Activated CD8-positive, alpha-beta T cell treated with anti-CD3 and anti-CD28 coated beads for 36 hours (primary cell): ENCODE measurements at regions not wholly inside any gene's neighbourhood (a gene's known extent, or its start where the extent isn't known, plus 50 kb on each side); places are given as distances from the start of the nearest gene placed in this dataset.
A peak's percentile ranks its signal among the peaks of the same experiment; 100 is the strongest.

Experiments used
- ATAC-seq: fragments of 200-7000 bp; cut with Tn5 transposase; one replicate; pipeline ENCODE4 v1.10.0; 2021; ENCODE audit warnings: mild to moderate bottlenecking, moderate library complexity
- CTCF ChIA-PET: fragments of 350-600 bp; sonication (Branson Sonifier 250); formaldehyde crosslinking; loops from one replicate; lab custom pipeline; 2021; ENCODE audit warnings: antibody characterized with exemption; lab: Charles Lee
- POLR2A ChIA-PET: fragments of 350-600 bp; sonication (Branson Sonifier 250); formaldehyde crosslinking; loops from one replicate; lab custom pipeline; 2021; ENCODE audit warnings: antibody characterized with exemption; lab: Charles Lee
- DNase-seq: peaks from one replicate; pipeline ENCODE4 v3.0.0-alpha.2; 2020
- H3K27ac Mint-ChIP-seq: one replicate; pipeline ENCODE4 v1.8.0; 2021; ENCODE audit warnings: mild to moderate bottlenecking, mixed read lengths
- H3K27me3 Mint-ChIP-seq: one replicate; pipeline ENCODE4 v1.8.0; 2021; ENCODE audit warnings: mixed read lengths
- H3K36me3 Mint-ChIP-seq: one replicate; pipeline ENCODE4 v1.8.0; 2021; ENCODE audit warnings: low read depth, mixed read lengths
- H3K4me1 Mint-ChIP-seq: one replicate; pipeline ENCODE4 v1.8.0; 2021; ENCODE audit warnings: low read depth, mixed read lengths
- H3K4me3 Mint-ChIP-seq: one replicate; pipeline ENCODE4 v1.8.0; 2021; ENCODE audit warnings: mild to moderate bottlenecking, moderate library complexity, mixed read lengths
- H3K9me3 Mint-ChIP-seq: one replicate; pipeline ENCODE4 v1.8.0; 2021; ENCODE audit warnings: mixed read lengths
- intact Hi-C: fragments of 100-400 bp; cut with micrococcal nuclease; formaldehyde crosslinking; loops from one replicate; pipeline ENCODE4 v1.10.0; 2022
- TF ChIP-seq, protein P1 (sequence below): fragments of 200-600 bp; IDR thresholded peaks from one replicate; pipeline ENCODE4 v1.8.0; 2022; ENCODE audit warnings: antibody characterized with exemption, mild to moderate bottlenecking

DNA sequence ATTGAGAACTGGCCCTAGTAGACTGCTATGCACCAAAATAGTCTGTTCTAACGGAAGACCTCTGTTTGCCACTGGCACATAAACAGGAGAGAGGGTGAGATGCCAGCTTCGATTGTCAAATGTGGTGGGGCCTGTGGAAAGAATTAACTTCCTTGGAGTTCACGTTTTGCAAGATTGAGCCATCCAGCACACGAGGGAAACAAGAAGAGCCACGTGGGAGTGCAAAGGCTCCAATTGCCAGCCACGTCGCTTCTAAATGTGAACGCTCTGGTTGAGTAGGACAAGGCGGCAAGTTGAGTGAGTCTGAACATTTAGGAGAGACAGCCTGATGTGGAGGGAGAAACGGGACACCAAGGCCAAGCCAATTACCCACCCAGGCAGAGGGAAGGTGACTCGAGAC, 409.1 kb downstream of the FGF9 start:
- Mint-ChIP-seq H3K27me3 (no peaks in the 10 kb centered on the region), H3K27ac (no peak overlapping the region), H3K4me1 (peaks cover 41% of the 10 kb centered on the region), H3K9me3 (no peaks in the 10 kb centered on the region), H3K36me3 (peaks cover 11% of the 10 kb centered on the region), H3K4me3 (no peak overlapping the region)
- DNase-seq (no peak), ATAC-seq (no peak)
- TF ChIP-seq, protein P1, sequence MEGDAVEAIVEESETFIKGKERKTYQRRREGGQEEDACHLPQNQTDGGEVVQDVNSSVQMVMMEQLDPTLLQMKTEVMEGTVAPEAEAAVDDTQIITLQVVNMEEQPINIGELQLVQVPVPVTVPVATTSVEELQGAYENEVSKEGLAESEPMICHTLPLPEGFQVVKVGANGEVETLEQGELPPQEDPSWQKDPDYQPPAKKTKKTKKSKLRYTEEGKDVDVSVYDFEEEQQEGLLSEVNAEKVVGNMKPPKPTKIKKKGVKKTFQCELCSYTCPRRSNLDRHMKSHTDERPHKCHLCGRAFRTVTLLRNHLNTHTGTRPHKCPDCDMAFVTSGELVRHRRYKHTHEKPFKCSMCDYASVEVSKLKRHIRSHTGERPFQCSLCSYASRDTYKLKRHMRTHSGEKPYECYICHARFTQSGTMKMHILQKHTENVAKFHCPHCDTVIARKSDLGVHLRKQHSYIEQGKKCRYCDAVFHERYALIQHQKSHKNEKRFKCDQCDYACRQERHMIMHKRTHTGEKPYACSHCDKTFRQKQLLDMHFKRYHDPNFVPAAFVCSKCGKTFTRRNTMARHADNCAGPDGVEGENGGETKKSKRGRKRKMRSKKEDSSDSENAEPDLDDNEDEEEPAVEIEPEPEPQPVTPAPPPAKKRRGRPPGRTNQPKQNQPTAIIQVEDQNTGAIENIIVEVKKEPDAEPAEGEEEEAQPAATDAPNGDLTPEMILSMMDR = no peak
- intact Hi-C loops = no loop called here
- ChIA-PET CTCF (interaction anchor here (0.7 kb wide), 1 partner anchor 10 kb away, joined by 3 read pairs; no protein-coding TSS in a partner anchor), POLR2A (no interaction called here)

DNA sequence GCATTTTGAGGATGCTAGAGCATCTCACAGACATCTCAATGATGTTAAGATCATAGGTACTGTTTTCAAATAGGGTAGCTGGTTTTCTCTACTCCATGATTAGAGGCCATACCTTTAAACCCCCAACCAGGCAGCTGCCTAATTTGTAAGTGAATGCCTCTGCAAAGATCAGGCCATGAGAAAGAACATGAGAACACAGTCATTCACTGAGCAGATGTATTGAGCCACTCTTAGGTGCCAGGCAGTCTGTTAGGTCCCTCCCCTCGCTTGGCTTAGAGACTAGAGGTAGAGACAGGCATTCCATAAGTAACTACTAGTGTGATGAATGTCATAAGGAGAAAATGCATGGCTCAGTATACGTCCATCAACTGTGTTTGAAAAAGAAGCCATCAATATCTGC, 410.0 kb downstream of the FGF9 start:
- DNase-seq = no peak
- ChIA-PET CTCF (interaction anchor here (0.7 to 1.0 kb wide), 2 partner anchors 9 to 33 kb away, joined by 3 read pairs; no protein-coding TSS in a partner anchor), POLR2A (no interaction called here)
- TF ChIP-seq, protein P1 = no peak
- peaks cover 36% of the 10 kb centered on the region for H3K4me1 Mint-ChIP-seq
- H3K36me3 Mint-ChIP-seq = peaks cover 11% of the 10 kb centered on the region
- H3K27me3 Mint-ChIP-seq = no peaks in the 10 kb centered on the region
- ATAC-seq = no peak
- H3K9me3 Mint-ChIP-seq = no peaks in the 10 kb centered on the region
- intact Hi-C loops = no loop called here
- H3K27ac Mint-ChIP-seq = no peak overlapping the region
- H3K4me3 Mint-ChIP-seq = no peak overlapping the region

DNA sequence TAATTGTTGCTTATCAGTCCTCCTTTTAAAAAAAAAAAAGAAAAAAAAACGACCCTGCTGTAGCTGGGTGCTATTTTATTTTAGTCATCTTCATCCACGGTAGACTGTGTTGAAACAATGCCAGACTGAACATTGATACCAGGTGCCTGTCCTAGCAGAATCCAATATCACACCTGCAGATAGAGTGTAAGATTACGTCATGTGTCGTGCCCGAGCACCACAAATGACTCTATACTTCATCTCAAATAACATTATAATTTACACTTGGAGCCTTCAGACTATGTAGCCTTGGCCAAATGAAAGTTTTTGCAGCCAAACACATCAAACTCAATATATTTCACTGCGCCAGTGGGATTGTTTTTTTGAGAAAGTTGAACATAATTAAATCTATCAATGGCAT, 410.6 kb downstream of the FGF9 start:
- H3K27ac Mint-ChIP-seq = no peak overlapping the region
- no peaks in the 10 kb centered on the region for H3K9me3 Mint-ChIP-seq
- H3K27me3 Mint-ChIP-seq = no peaks in the 10 kb centered on the region
- intact Hi-C loops = no loop called here
- no peak for ATAC-seq
- ChIA-PET CTCF (interaction anchor here (1.0 kb wide), 1 partner anchor 33 kb away, joined by 3 read pairs; no protein-coding TSS in a partner anchor), POLR2A (no interaction called here)
- DNase-seq = no peak
- TF ChIP-seq, protein P1 = no peak
- no peak overlapping the region for H3K4me3 Mint-ChIP-seq
- peaks cover 33% of the 10 kb centered on the region for H3K4me1 Mint-ChIP-seq
- H3K36me3 Mint-ChIP-seq = peaks cover 11% of the 10 kb centered on the region

DNA sequence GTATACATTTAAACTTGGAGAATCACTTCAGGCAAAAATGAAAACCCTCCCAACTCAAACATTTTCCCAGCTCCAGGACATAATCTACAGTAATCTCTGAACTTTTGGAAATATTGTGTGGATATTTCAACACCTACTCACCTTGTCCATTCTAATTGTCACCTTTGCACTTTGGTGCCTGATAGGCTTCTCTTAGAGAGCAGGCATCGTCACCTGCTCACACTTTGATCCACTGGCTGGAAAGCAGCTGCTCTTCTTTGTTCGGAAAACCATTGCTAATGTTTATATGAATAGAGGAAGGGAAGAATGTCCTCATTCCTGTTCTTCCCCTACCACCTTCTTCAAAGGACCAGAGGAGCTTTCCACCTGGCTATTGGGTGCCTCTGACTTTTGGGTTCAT, 411.2 kb downstream of the FGF9 start:
- ATAC-seq = no peak
- POLR2A ChIA-PET = no interaction called here
- no peak for DNase-seq
- intact Hi-C loops = no loop called here
- peaks cover 11% of the 10 kb centered on the region for H3K36me3 Mint-ChIP-seq
- CTCF ChIA-PET = no interaction called here
- H3K27me3 Mint-ChIP-seq = no peaks in the 10 kb centered on the region
- H3K27ac Mint-ChIP-seq = no peak overlapping the region
- H3K4me1 Mint-ChIP-seq = peaks cover 28% of the 10 kb centered on the region
- no peaks in the 10 kb centered on the region for H3K9me3 Mint-ChIP-seq
- H3K4me3 Mint-ChIP-seq = no peak overlapping the region
- TF ChIP-seq, protein P1 = no peak

DNA sequence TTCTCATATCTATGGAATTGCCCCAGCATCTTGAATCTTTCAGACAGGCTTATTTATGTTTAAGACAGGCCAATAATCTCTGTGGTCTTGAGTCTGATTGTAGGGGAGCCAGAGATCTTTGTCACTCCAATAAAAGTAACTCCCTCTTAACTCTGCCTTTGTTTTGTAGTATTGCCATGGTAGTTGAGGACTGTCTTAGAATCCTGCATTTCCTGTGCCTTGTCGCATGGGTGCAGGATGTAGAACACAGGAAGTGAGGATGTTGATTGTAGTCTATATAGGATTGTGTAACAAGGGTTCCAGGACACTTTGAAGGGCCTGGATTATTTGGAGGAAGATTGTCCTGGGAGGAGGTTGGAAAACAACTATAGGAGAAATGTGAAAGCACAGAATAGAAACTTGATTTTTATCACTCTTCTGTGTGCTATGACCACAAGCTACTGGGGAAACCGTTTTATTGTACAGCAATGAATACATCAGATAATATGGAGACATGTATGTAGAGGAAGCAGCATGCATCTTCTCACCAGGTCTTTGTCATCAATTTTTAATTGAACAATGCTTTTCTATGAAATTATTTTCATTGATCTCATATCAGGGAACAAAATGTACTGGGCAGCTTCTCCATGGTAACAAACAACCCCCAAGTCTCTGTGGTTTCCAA, 411.7 kb downstream of the FGF9 start:
- Mint-ChIP-seq H3K9me3 (no peaks in the 10 kb centered on the region), H3K4me1 (peaks cover 23% of the 10 kb centered on the region), H3K4me3 (no peak overlapping the region), H3K27me3 (no peaks in the 10 kb centered on the region), H3K36me3 (peaks cover 7% of the 10 kb centered on the region), H3K27ac (no peak overlapping the region)
- intact Hi-C loops = no loop called here
- ChIA-PET POLR2A (no interaction called here), CTCF (no interaction called here)
- ATAC-seq (peak; percentile 30), DNase-seq (no peak)
- TF ChIP-seq, protein P1 = no peak
